ENCODE measurements at regions not wholly inside any gene's neighbourhood (a gene's known extent, or its start where the extent isn't known, plus 50 kb on each side); places are given as distances from the start of the nearest gene placed in this dataset.

DNA sequence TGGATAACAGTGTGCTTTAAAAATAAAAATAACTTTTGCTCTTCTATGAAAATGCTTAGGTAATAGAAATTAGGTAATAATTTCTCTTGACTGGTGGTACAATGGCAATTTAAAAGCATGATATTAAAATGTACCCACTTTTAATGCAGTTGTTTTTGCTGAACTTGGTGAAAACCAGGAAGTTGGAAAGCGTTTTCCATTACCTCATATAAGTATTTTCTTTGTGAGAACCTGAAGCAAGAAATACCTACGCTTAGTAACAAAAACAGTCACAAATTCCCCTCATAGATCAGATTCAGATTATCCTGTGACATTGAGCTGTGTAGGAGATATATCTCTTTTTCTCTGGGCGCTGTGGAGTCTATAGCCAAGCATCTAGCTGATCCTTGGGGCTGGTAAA lies 689.0 kb upstream of the FZD8 start:
- Histone ChIP-seq H3K36me3 (no peaks in the 10 kb centered on the region), H3K27ac (no peak overlapping the region), H3K9me3 (no peaks in the 10 kb centered on the region), H3K4me3 (no peak overlapping the region), H3K27me3 (no peaks in the 10 kb centered on the region), H3K4me1 (no peaks in the 10 kb centered on the region)
- TF ChIP-seq, protein P1, sequence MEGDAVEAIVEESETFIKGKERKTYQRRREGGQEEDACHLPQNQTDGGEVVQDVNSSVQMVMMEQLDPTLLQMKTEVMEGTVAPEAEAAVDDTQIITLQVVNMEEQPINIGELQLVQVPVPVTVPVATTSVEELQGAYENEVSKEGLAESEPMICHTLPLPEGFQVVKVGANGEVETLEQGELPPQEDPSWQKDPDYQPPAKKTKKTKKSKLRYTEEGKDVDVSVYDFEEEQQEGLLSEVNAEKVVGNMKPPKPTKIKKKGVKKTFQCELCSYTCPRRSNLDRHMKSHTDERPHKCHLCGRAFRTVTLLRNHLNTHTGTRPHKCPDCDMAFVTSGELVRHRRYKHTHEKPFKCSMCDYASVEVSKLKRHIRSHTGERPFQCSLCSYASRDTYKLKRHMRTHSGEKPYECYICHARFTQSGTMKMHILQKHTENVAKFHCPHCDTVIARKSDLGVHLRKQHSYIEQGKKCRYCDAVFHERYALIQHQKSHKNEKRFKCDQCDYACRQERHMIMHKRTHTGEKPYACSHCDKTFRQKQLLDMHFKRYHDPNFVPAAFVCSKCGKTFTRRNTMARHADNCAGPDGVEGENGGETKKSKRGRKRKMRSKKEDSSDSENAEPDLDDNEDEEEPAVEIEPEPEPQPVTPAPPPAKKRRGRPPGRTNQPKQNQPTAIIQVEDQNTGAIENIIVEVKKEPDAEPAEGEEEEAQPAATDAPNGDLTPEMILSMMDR (IDR thresholded peaks at IDR 0.05) = no peak
- TF ChIP-seq POLR2A (IDR thresholded peaks at IDR 0.05) = no peak
- 79 to 87% (median 85%) methylated on average over 3 of the region's 3 CpGs for WGBS, 4 donors
- no peak for DNase-seq
- intact Hi-C loops (cut with DNase I) = no loop called here
- no peak for ATAC-seq

DNA sequence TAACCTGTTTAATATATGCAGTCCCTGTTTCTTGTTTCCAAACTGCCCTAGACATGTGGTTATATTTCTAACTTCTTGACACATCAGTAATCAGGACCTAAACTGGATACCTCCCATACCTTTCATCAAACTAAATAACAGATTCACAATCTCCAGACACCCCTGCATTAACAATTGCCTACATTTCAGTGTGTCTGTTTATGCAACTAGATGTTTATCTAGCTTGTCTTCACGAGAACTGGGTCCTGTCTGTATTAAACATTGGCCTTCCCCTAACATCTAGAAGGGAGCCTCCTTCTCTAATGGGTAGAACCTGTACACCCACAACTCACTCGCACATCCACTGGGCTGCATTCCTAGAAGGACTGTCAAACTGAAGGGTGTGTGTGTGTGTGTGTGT lies 683.7 kb upstream of the FZD8 start:
- H3K27me3 ChIP-seq = no peaks in the 10 kb centered on the region
- 69 to 76% (median 74%) methylated on average over 2 of the region's 2 CpGs for WGBS, 4 donors
- H3K4me1 ChIP-seq = no peaks in the 10 kb centered on the region
- H3K4me3 ChIP-seq = no peak overlapping the region
- DNase-seq (no peak), ATAC-seq (no peak)
- TF ChIP-seq, protein P1 (IDR thresholded peaks at IDR 0.05) = no peak
- peaks cover 0 to 12% (median 0%) of the 10 kb centered on the region in 12 donors for H3K9me3 ChIP-seq
- intact Hi-C loops (cut with DNase I) = no loop called here
- H3K27ac ChIP-seq = no peak overlapping the region
- H3K36me3 ChIP-seq = no peaks in the 10 kb centered on the region

DNA sequence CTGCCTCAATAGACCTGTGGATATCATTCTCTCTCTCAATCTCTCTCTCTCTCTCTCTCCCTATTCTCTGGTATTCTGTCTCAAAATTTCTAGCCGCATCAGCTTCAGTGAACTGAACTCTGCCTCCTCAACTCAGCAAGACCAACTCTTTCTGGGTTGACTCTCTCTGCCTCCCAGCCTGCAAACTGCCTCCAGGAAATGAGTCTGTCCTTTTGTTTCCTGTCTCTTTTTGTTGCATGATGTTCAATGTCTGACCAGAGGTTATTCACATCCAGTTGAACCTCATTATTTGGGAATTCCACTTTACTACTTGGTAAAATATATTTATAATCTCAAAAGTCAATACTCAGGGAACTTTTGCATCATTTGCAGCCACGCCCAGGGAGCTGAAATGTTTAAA lies 682.7 kb upstream of the FZD8 start:
- no peak for TF ChIP-seq POLR2A (IDR thresholded peaks at IDR 0.05)
- TF ChIP-seq, protein P1 (IDR thresholded peaks at IDR 0.05) = no peak
- intact Hi-C loops (cut with DNase I) = no loop called here

DNA sequence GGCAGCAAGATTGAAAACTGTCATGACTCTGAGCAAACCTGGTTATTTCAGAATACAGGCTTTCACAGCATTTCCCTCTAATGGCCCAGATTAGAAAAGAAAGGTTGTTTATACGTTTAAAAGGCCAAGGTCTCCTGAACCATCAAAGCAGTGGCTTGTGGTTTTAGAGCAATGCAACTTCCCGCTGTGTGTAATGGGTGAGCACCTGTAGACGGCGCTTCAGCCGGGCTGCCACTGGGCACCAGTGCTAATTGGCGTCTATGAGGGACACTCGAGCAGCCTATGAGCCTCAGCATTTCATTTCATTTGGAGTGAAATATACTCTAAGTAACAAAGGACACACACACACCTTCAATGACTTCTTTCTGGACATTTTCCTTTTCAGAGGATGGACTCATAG lies 671.0 kb upstream of the FZD8 start:
- ATAC-seq (no peak), DNase-seq (no peak)
- Histone ChIP-seq H3K27ac (no peak overlapping the region), H3K36me3 (no peaks in the 10 kb centered on the region), H3K27me3 (no peaks in the 10 kb centered on the region), H3K9me3 (no peaks in the 10 kb centered on the region), H3K4me3 (no peak overlapping the region), H3K4me1 (no peaks in the 10 kb centered on the region)
- 91 to 92% (median 91%) methylated on average over 7 of the region's 7 CpGs for WGBS, 4 donors
- TF ChIP-seq, protein P1 (IDR thresholded peaks at IDR 0.05) = no peak
- no peak for TF ChIP-seq POLR2A (IDR thresholded peaks at IDR 0.05)
- intact Hi-C loops (cut with DNase I) = no loop called here

More for the DNA sequence above, 682.7 kb upstream of the FZD8 start:
- ATAC-seq = no peak
- H3K36me3 ChIP-seq = no peaks in the 10 kb centered on the region
- DNase-seq = no peak
- no peaks in the 10 kb centered on the region for H3K27me3 ChIP-seq
- no peak overlapping the region for H3K4me3 ChIP-seq
- H3K4me1 ChIP-seq = no peaks in the 10 kb centered on the region
- WGBS, 4 donors = 94 to 99% (median 96%) methylated on average over 2 of the region's 2 CpGs
- H3K9me3 ChIP-seq = peaks cover 0 to 12% (median 0%) of the 10 kb centered on the region in 12 donors
- no peak overlapping the region for H3K27ac ChIP-seq
